ENCODE measurements at regions not wholly inside any gene's neighbourhood (a gene's known extent, or its start where the extent isn't known, plus 50 kb on each side); places are given as distances from the start of the nearest gene placed in this dataset.

DNA sequence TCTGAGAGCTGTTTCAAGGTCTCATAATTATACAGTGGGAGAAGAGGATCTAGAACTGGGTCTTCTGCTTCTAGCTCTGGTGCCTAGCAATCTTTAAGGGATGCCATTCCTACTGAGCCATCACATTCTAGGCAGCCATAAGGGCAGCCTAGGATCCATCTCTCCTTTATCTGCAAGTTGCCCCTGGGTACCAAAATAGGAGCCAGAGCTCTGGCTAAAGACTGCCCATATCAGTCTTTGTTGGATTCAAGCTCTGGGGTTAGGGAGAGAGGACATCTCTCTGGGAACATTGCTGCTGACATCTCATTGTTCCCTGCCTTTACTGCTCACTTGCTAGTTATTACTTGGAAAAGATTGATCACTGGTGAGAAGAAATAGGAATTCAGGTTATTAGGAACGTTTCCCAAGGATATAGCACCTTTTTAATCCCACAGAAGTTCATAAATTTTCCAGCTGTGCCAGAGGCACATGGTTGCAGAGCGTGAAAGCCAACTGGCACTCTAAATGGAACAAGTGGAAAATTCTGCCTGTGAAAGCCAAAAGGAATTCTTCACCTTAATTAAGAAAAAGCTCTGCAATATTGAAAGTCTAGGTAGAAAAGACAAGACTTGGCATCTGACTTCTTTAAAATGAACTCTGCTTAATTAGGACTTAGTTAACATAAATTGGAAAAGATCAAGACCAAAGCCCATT lies 102.2 kb downstream of the CDC42EP3 start:
- H3K4me3 ChIP-seq: no peak overlapping the region
- no peaks in the 10 kb centered on the region for H3K36me3 ChIP-seq (replicated peaks in 1 of 2)
- no peak for TF ChIP-seq POLR2A (IDR thresholded peaks at IDR 0.05)
- TF ChIP-seq, protein P1, sequence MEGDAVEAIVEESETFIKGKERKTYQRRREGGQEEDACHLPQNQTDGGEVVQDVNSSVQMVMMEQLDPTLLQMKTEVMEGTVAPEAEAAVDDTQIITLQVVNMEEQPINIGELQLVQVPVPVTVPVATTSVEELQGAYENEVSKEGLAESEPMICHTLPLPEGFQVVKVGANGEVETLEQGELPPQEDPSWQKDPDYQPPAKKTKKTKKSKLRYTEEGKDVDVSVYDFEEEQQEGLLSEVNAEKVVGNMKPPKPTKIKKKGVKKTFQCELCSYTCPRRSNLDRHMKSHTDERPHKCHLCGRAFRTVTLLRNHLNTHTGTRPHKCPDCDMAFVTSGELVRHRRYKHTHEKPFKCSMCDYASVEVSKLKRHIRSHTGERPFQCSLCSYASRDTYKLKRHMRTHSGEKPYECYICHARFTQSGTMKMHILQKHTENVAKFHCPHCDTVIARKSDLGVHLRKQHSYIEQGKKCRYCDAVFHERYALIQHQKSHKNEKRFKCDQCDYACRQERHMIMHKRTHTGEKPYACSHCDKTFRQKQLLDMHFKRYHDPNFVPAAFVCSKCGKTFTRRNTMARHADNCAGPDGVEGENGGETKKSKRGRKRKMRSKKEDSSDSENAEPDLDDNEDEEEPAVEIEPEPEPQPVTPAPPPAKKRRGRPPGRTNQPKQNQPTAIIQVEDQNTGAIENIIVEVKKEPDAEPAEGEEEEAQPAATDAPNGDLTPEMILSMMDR (IDR thresholded peaks at IDR 0.05): no peak
- peak overlapping the region in 1 of 5 donors; percentile 30 for H3K27ac ChIP-seq
- intact Hi-C loops (cut with DNase I): no loop called here
- no peaks in the 10 kb centered on the region for H3K9me3 ChIP-seq (replicated peaks in 1 of 3)
- 53 to 64% (median 60%) methylated on average over 2 of the region's 2 CpGs for whole genome bisulfite sequencing, 4 donors
- H3K4me1 ChIP-seq (replicated peaks in 1 of 2): peaks cover 0 to 14% of the 10 kb centered on the region in 2 donors
- DNase-seq: no peak
- no peaks in the 10 kb centered on the region for H3K27me3 ChIP-seq

- no peak for TF ChIP-seq POLR2A (IDR thresholded peaks at IDR 0.05)
- TF ChIP-seq, protein P1 (IDR thresholded peaks at IDR 0.05): no peak
- Histone ChIP-seq H3K27me3 (no peaks in the 10 kb centered on the region), H3K27ac (peak overlapping the region in 2 of 5 donors; percentile 30 to 46)
Measured at GRCh38 chr2:37569986-37570679, 101.3 kb downstream of the CDC42EP3 start.

GRCh38 chr2:37570773-37571586 lies 100.5 kb downstream of the CDC42EP3 start:
- peak in 3 of 7 donors; percentile 15 to 68 (median 21) for DNase-seq
- Histone ChIP-seq H3K4me3 (no peak overlapping the region), H3K4me1 (replicated peaks in 1 of 2) (peaks cover 0 to 12% of the 10 kb centered on the region in 2 donors), H3K27ac (peak overlapping the region in 2 of 5 donors; percentile 30 to 46), H3K27me3 (no peaks in the 10 kb centered on the region), H3K9me3 (replicated peaks in 1 of 3) (no peaks in the 10 kb centered on the region), H3K36me3 (replicated peaks in 1 of 2) (no peaks in the 10 kb centered on the region)
- TF ChIP-seq POLR2A (IDR thresholded peaks at IDR 0.05): no peak
- TF ChIP-seq, protein P1 (IDR thresholded peaks at IDR 0.05): no peak
- 54 to 69% (median 63%) methylated on average over 6 of the region's 6 CpGs for WGBS, 4 donors
- intact Hi-C loops (cut with DNase I): no loop called here

More at GRCh38 chr2:37569986-37570679, 101.3 kb downstream of the CDC42EP3 start:
- Histone ChIP-seq H3K36me3 (replicated peaks in 1 of 2) (no peaks in the 10 kb centered on the region), H3K4me1 (replicated peaks in 1 of 2) (peaks cover 0 to 14% of the 10 kb centered on the region in 2 donors), H3K9me3 (replicated peaks in 1 of 3) (no peaks in the 10 kb centered on the region), H3K4me3 (no peak overlapping the region)
- intact Hi-C loops (cut with DNase I): no loop called here
- DNase-seq: no peak
- 45 to 58% (median 57%) methylated on average over 3 of the region's 3 CpGs for WGBS, 4 donors

- no peak for DNase-seq
Measured at GRCh38 chr2:37571587-37572136, 99.8 kb downstream of the CDC42EP3 start.

More at GRCh38 chr2:37571587-37572136, 99.8 kb downstream of the CDC42EP3 start:
- no peaks in the 10 kb centered on the region for H3K36me3 ChIP-seq (replicated peaks in 1 of 2)
- no peaks in the 10 kb centered on the region for H3K9me3 ChIP-seq (replicated peaks in 1 of 3)
- peaks cover 0 to 7% of the 10 kb centered on the region in 2 donors for H3K4me1 ChIP-seq (replicated peaks in 1 of 2)
- no peaks in the 10 kb centered on the region for H3K27me3 ChIP-seq
- intact Hi-C loops (cut with DNase I): no loop called here
- TF ChIP-seq, protein P1 (IDR thresholded peaks at IDR 0.05): no peak
- no peak for TF ChIP-seq POLR2A (IDR thresholded peaks at IDR 0.05)
- WGBS, 4 donors: 83 to 86% (median 85%) methylated on average over 7 of the region's 7 CpGs
- H3K4me3 ChIP-seq: no peak overlapping the region
- H3K27ac ChIP-seq: no peak overlapping the region
